ENCODE measurements at regions not wholly inside any gene's neighbourhood (a gene's known extent, or its start where the extent isn't known, plus 50 kb on each side); places are given as distances from the start of the nearest gene placed in this dataset.

- H2AFZ ChIP-seq (ENCODE audit: low read depth), result no peak overlapping the region
- no peaks in the 10 kb centered on the region for H3K27me3 ChIP-seq (ENCODE audit: insufficient read depth)
- TF ChIP-seq RCOR1 (IDR thresholded peaks at IDR 0.05; ENCODE audit: low read length), result no peak
- no peak for TF ChIP-seq YY1 (IDR thresholded peaks at IDR 0.05; ENCODE audit: low read depth)
- TF ChIP-seq EZH2phosphoT487 (IDR thresholded peaks at IDR 0.05; ENCODE audit: borderline replicate concordance, low read depth), result no peak
- no peak for TF ChIP-seq RFX5 (IDR thresholded peaks at IDR 0.05; ENCODE audit: low read length)
- TF ChIP-seq JUND (IDR thresholded peaks at IDR 0.05), result no peak
- no peak for TF ChIP-seq MXI1 (IDR thresholded peaks at IDR 0.05; ENCODE audit: low read depth, low read length)
- no peak for TF ChIP-seq TCF12 (IDR thresholded peaks at IDR 0.05)
- no peak for TF ChIP-seq MAX (IDR thresholded peaks at IDR 0.05; ENCODE audit: low read depth)
- TF ChIP-seq RAD21 (IDR thresholded peaks at IDR 0.05; ENCODE audit: low read length), result no peak
- no peak for TF ChIP-seq PBX3 (IDR thresholded peaks at IDR 0.05)
- no peak for TF ChIP-seq NFIC (IDR thresholded peaks at IDR 0.05; ENCODE audit: borderline replicate concordance)
- TF ChIP-seq NRF1 (IDR thresholded peaks at IDR 0.05; ENCODE audit: low read depth, low read length), result no peak
- TF ChIP-seq USF2 (IDR thresholded peaks at IDR 0.05; ENCODE audit: borderline replicate concordance, low read depth, low read length), result no peak
- TF ChIP-seq ELF1 (IDR thresholded peaks at IDR 0.05), result no peak
- no peak for TF ChIP-seq FOXM1 (IDR thresholded peaks at IDR 0.05; ENCODE audit: low read depth)
- no peak for TF ChIP-seq FOXJ3 (CRISPR knock-in tag; IDR thresholded peaks at IDR 0.05)
- no peak for TF ChIP-seq GABPA (IDR thresholded peaks at IDR 0.05; ENCODE audit: low read depth)
- POLR2A ChIA-PET, result no interaction called here
- no peaks in the 10 kb centered on the region for H3K79me2 ChIP-seq (ENCODE audit: insufficient read depth)
- H3K4me3 ChIP-seq (ENCODE audit: low read depth in 2 of 2, low read length in 1 of 2), result no peak overlapping the region
- H4K20me1 ChIP-seq (ENCODE audit: insufficient read depth), result no peaks in the 10 kb centered on the region
- CTCF ChIA-PET, result interaction anchor here (0.6 kb wide), 1 partner anchor 20 kb away, joined by 3 read pairs; no protein-coding TSS in a partner anchor
- no peaks in the 10 kb centered on the region for H3K9me3 ChIP-seq
- no peaks in the 10 kb centered on the region for H3K36me3 ChIP-seq (replicated peaks in 1 of 2; ENCODE audit: control insufficient read depth in 1 of 2, insufficient read depth in 2 of 2, low read length in 1 of 2)
- no peak for DNase-seq
- no peaks in the 10 kb centered on the region for H3K9me2 ChIP-seq
- WGBS (ENCODE audit: low lambda C conversion rate), result 26% methylated on average over 2 of the region's 2 CpGs
- H3K4me2 ChIP-seq, result no peak overlapping the region
- peaks cover 0 to 2% of the 10 kb centered on the region in 2 experiments; a peak in 1 of 4 replicates for H3K4me1 ChIP-seq (ENCODE audit: control insufficient read depth in 1 of 2, insufficient read depth in 2 of 2, low read depth in 1 of 2, low read length in 1 of 2)
- no peaks in the 10 kb centered on the region for H3F3A ChIP-seq (replicated peaks; ENCODE audit: insufficient read depth)
- H3K27ac ChIP-seq (ENCODE audit: low read depth in 2 of 2, low read length in 1 of 2), result no peak overlapping the region
- H3K9ac ChIP-seq, result no peak overlapping the region
These were observed 105.8 kb upstream of the CPNE8 start for GRCh38 chr12:39011166-39011565.

GRCh38 chr12:39010406-39010805 lies 105.0 kb upstream of the CPNE8 start:
- WGBS (ENCODE audit: low lambda C conversion rate), result 9% methylated on average over 1 of the region's 1 CpG
- H3K27me3 ChIP-seq (ENCODE audit: insufficient read depth), result no peaks in the 10 kb centered on the region
- H3K4me3 ChIP-seq (ENCODE audit: low read depth in 2 of 2, low read length in 1 of 2), result no peak overlapping the region
- no peak overlapping the region for H3K4me2 ChIP-seq
- no peak overlapping the region for H3K9ac ChIP-seq
- H2AFZ ChIP-seq (ENCODE audit: low read depth), result no peak overlapping the region
- H4K20me1 ChIP-seq (ENCODE audit: insufficient read depth), result no peaks in the 10 kb centered on the region
- H3K27ac ChIP-seq (ENCODE audit: low read depth in 2 of 2, low read length in 1 of 2), result no peak overlapping the region
- H3K9me2 ChIP-seq, result no peaks in the 10 kb centered on the region
- H3K4me1 ChIP-seq (ENCODE audit: control insufficient read depth in 1 of 2, insufficient read depth in 2 of 2, low read depth in 1 of 2, low read length in 1 of 2), result peaks cover 0 to 2% of the 10 kb centered on the region in 2 experiments; a peak in 1 of 4 replicates
- no peaks in the 10 kb centered on the region for H3K36me3 ChIP-seq (replicated peaks in 1 of 2; ENCODE audit: control insufficient read depth in 1 of 2, insufficient read depth in 2 of 2, low read length in 1 of 2)
- no peaks in the 10 kb centered on the region for H3K9me3 ChIP-seq
- ChIA-PET CTCF (no interaction called here), POLR2A (no interaction called here)
- no peak for DNase-seq
- no peaks in the 10 kb centered on the region for H3F3A ChIP-seq (replicated peaks; ENCODE audit: insufficient read depth)
- no peaks in the 10 kb centered on the region for H3K79me2 ChIP-seq (ENCODE audit: insufficient read depth)
- no peak for TF ChIP-seq RCOR1 (IDR thresholded peaks at IDR 0.05; ENCODE audit: low read length)
- TF ChIP-seq EP300 (IDR thresholded peaks at IDR 0.05; ENCODE audit: borderline replicate concordance in 1 of 2, low read depth in 1 of 2, low read length in 1 of 2), result no peak
- no peak for TF ChIP-seq USF1 (IDR thresholded peaks at IDR 0.05; ENCODE audit: borderline replicate concordance, low read depth)
- no peak for TF ChIP-seq MEF2A (IDR thresholded peaks at IDR 0.05; ENCODE audit: borderline replicate concordance, low read depth)
- TF ChIP-seq FOXJ3 (CRISPR knock-in tag; IDR thresholded peaks at IDR 0.05), result no peak
- TF ChIP-seq REST (IDR thresholded peaks at IDR 0.05; ENCODE audit: low read depth, low read length), result no peak
- TF ChIP-seq MXI1 (IDR thresholded peaks at IDR 0.05; ENCODE audit: low read depth, low read length), result no peak
- no peak for TF ChIP-seq FOSL2 (IDR thresholded peaks at IDR 0.05; ENCODE audit: borderline replicate concordance, low read depth)
- TF ChIP-seq IRF3 (IDR thresholded peaks at IDR 0.05; ENCODE audit: low read depth, low read length), result no peak

Measured in SK-N-SH (cell line).